Adipose tissue (tissue), 3 donors: ENCODE measurements at regions not wholly inside any gene's neighbourhood (a gene's known extent, or its start where the extent isn't known, plus 50 kb on each side); places are given as distances from the start of the nearest gene placed in this dataset.
"Not testable (repeated sequence)": the region's sequence is repeated elsewhere in the genome, so short reads cannot be mapped to it uniquely, and the experiment has no call there.

Source experiments
- H3K27ac ChIP-seq: one replicate; pipeline ENCODE4 v1.5.1; 2013; ENCODE audit warnings: low read depth, low read length
- WGBS, 3 donors: extraction: QIAGEN DNeasy Blood & Tissue Kit; methylation state at CpG; one replicate each; pipeline ENCODE4 v1.1.7; 2013; 5-methylcytosine and 5-hydroxymethylcytosine counted together
- donor health status: healthy with polysubstance abuse.
- donor health status: Bipolar disorder and iron deficiency.
- donor health status: healthy.

GRCh38 chr3:177249203-177249602 is 51.9 kb upstream of the TBL1XR1 start:
- 71 to 87% (median 79%) methylated on average over 9 of the region's 9 CpGs for WGBS, 3 donors
- H3K27ac ChIP-seq, result no peak overlapping the region

- WGBS, 3 donors, result 70 to 84% (median 76%) methylated on average over 1 of the region's 1 CpG
- H3K27ac ChIP-seq, result no peak overlapping the region
Observed at GRCh38 chr3:177250151-177250550, 52.9 kb upstream of the TBL1XR1 start.

- no peak overlapping the region for H3K27ac ChIP-seq
- 66 to 86% (median 72%) methylated on average over 4 of the region's 4 CpGs for WGBS, 3 donors
Observed at GRCh38 chr3:177251755-177252154, 54.5 kb upstream of the TBL1XR1 start.

GRCh38 chr3:177257006-177257405 is 59.7 kb upstream of the TBL1XR1 start:
- WGBS, 3 donors, result 79 to 95% (median 89%) methylated on average over 1 of the region's 1 CpG
- H3K27ac ChIP-seq, result no peak overlapping the region

- 56 to 90% (median 83%) methylated on average over 2 of the region's 2 CpGs for WGBS, 3 donors
- H3K27ac ChIP-seq, result no peak overlapping the region
Observed at GRCh38 chr3:177257625-177258024, 60.3 kb upstream of the TBL1XR1 start.

GRCh38 chr3:177262396-177262795 is 65.1 kb upstream of the TBL1XR1 start:
- 86 to 95% (median 87%) methylated on average over 5 of the region's 5 CpGs for WGBS, 3 donors

GRCh38 chr3:177263615-177264368 is 66.5 kb upstream of the TBL1XR1 start:
- 56 to 71% (median 68%) methylated on average over 8 of the region's 8 CpGs for whole genome bisulfite sequencing, 3 donors
- H3K27ac ChIP-seq, result no peak overlapping the region

More at GRCh38 chr3:177262396-177262795, 65.1 kb upstream of the TBL1XR1 start:
- H3K27ac ChIP-seq, result no peak overlapping the region

- not testable (repeated sequence) for H3K27ac ChIP-seq
- 97 to 99% (median 98%) methylated on average over 27 to 35 of the region's 36 CpGs for WGBS, 3 donors
Observed at GRCh38 chr3:177271811-177272501, 74.7 kb upstream of the TBL1XR1 start.

GRCh38 chr3:177278016-177278415 is 80.7 kb upstream of the TBL1XR1 start:
- no peak overlapping the region for H3K27ac ChIP-seq

- 60 to 78% (median 66%) methylated on average over 7 of the region's 7 CpGs for WGBS, 3 donors
- no peak overlapping the region for H3K27ac ChIP-seq
Observed at GRCh38 chr3:177279118-177279815, 82.0 kb upstream of the TBL1XR1 start.

- WGBS, 3 donors, result 71 to 87% (median 75%) methylated on average over 7 of the region's 7 CpGs
- no peak overlapping the region for H3K27ac ChIP-seq
Observed at GRCh38 chr3:177281292-177282118, 84.2 kb upstream of the TBL1XR1 start.

- H3K27ac ChIP-seq, result no peak overlapping the region
- 95 to 96% (median 96%) methylated on average over 1 of the region's 1 CpG for WGBS, 3 donors
Observed at GRCh38 chr3:177282119-177282655, 84.9 kb upstream of the TBL1XR1 start.

- 81 to 93% (median 92%) methylated on average over 2 of the region's 2 CpGs for WGBS, 3 donors
- no peak overlapping the region for H3K27ac ChIP-seq
Observed at GRCh38 chr3:177283983-177284382, 86.7 kb upstream of the TBL1XR1 start.

GRCh38 chr3:177284383-177284881 is 87.2 kb upstream of the TBL1XR1 start:
- no peak overlapping the region for H3K27ac ChIP-seq
- WGBS, 3 donors, result 23 to 51% (median 32%) methylated on average over 8 of the region's 8 CpGs

GRCh38 chr3:177286034-177286433 is 88.8 kb upstream of the TBL1XR1 start:
- 82 to 92% (median 90%) methylated on average over 2 of the region's 2 CpGs for WGBS, 3 donors
- H3K27ac ChIP-seq, result no peak overlapping the region

- no peak overlapping the region for H3K27ac ChIP-seq
- WGBS, 3 donors, result 76 to 90% (median 85%) methylated on average over 4 of the region's 4 CpGs
Observed at GRCh38 chr3:177287231-177287630, 89.9 kb upstream of the TBL1XR1 start.

GRCh38 chr3:177290633-177291032 is 93.4 kb upstream of the TBL1XR1 start:
- WGBS, 3 donors, result 54 to 85% (median 82%) methylated on average over 8 of the region's 8 CpGs
- no peak overlapping the region for H3K27ac ChIP-seq

GRCh38 chr3:177294221-177294620 is 96.9 kb upstream of the TBL1XR1 start:
- WGBS, 3 donors, result 76 to 85% (median 76%) methylated on average over 4 of the region's 4 CpGs
- H3K27ac ChIP-seq, result no peak overlapping the region
